ENCODE measurements at regions not wholly inside any gene's neighbourhood (a gene's known extent, or its start where the extent isn't known, plus 50 kb on each side); places are given as distances from the start of the nearest gene placed in this dataset.

DNA sequence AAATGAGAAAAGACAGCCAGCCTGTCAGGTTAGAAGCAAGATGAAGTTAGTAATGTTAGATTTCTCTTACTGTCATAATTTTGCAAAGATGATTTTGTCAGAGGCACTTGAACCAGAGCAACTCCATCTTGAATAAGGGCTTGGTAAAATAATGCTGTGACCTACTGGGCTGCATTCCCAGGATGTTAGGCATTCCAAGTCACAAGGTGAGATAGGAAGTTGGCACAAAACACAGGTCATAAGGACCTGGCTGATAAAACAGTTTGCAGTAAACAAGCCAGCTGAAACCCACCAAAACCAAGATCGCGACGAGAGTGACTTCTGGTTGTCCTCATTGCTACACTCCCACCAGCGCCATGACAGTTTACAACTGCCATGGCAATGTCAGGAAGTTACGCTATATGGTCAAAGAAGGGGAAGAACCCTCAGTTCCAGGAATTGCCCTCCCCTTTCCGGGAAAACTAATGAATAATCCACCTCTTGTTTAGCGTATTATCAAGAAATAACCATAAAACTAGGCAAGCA lies 1313.5 kb upstream of the TMEM132C start:
- TF ChIP-seq, protein P1, sequence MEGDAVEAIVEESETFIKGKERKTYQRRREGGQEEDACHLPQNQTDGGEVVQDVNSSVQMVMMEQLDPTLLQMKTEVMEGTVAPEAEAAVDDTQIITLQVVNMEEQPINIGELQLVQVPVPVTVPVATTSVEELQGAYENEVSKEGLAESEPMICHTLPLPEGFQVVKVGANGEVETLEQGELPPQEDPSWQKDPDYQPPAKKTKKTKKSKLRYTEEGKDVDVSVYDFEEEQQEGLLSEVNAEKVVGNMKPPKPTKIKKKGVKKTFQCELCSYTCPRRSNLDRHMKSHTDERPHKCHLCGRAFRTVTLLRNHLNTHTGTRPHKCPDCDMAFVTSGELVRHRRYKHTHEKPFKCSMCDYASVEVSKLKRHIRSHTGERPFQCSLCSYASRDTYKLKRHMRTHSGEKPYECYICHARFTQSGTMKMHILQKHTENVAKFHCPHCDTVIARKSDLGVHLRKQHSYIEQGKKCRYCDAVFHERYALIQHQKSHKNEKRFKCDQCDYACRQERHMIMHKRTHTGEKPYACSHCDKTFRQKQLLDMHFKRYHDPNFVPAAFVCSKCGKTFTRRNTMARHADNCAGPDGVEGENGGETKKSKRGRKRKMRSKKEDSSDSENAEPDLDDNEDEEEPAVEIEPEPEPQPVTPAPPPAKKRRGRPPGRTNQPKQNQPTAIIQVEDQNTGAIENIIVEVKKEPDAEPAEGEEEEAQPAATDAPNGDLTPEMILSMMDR (IDR thresholded peaks at IDR 0.05): no peak
- no peaks in the 10 kb centered on the region for H3K36me3 Mint-ChIP-seq
- DNase-seq (no peak), ATAC-seq (no peak)
- H3K36me3 ChIP-seq (ENCODE audit: control insufficient read depth, insufficient read depth, low read length): no peaks in the 10 kb centered on the region
- peaks cover 2 to 4% of the 10 kb centered on the region in 2 donors for H3K9me3 Mint-ChIP-seq
- no peaks in the 10 kb centered on the region for H3K4me1 ChIP-seq (ENCODE audit: control insufficient read depth, insufficient read depth, low read length)
- no peaks in the 10 kb centered on the region for H3K27me3 ChIP-seq (ENCODE audit: control insufficient read depth, insufficient read depth, low read length)
- no peaks in the 10 kb centered on the region for H3K27me3 Mint-ChIP-seq (ENCODE audit: low read depth in 2 of 2)
- intact Hi-C loops (cut with micrococcal nuclease): no loop called here
- 86% methylated on average over 5 of the region's 7 CpGs for WGBS (ENCODE audit: insufficient coverage)
- H3K4me1 Mint-ChIP-seq: no peaks in the 10 kb centered on the region
- H3K9me3 ChIP-seq (ENCODE audit: control insufficient read depth, insufficient read depth, low read length): no peaks in the 10 kb centered on the region
- no peak overlapping the region for H3K27ac ChIP-seq (ENCODE audit: low read length)
- H3K27ac Mint-ChIP-seq: no peak overlapping the region
- H3K4me3 ChIP-seq (ENCODE audit: low read length): no peak overlapping the region
- H3K4me3 Mint-ChIP-seq: no peak overlapping the region

DNA sequence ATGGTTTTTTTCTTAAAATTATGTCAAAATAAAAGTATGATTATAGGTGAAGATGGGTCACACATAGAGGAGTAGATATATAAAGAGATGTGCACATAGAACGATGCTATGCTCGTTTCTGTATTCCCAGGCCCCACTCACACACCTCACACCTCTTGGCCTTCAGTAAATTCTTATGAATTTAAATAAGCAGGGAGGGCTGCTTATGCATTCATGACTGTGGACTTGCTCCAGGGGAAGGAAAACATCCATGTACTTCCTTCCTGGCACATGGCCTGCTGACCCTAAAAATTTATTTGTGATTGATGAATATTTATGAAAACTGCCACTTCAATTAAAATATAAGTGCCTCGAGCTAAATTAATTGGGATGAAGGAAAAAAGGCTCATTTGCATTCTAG lies 1306.7 kb upstream of the TMEM132C start:
- Histone ChIP-seq H3K4me3 (ENCODE audit: low read length) (no peak overlapping the region), H3K27me3 (ENCODE audit: control insufficient read depth, insufficient read depth, low read length) (no peaks in the 10 kb centered on the region), H3K36me3 (ENCODE audit: control insufficient read depth, insufficient read depth, low read length) (no peaks in the 10 kb centered on the region), H3K4me1 (ENCODE audit: control insufficient read depth, insufficient read depth, low read length) (no peaks in the 10 kb centered on the region), H3K9me3 (ENCODE audit: control insufficient read depth, insufficient read depth, low read length) (no peaks in the 10 kb centered on the region), H3K27ac (ENCODE audit: low read length) (no peak overlapping the region)
- Mint-ChIP-seq H3K9me3 (peaks cover 6 to 8% of the 10 kb centered on the region in 2 donors), H3K4me1 (no peaks in the 10 kb centered on the region), H3K36me3 (no peaks in the 10 kb centered on the region), H3K4me3 (no peak overlapping the region), H3K27ac (no peak overlapping the region), H3K27me3 (ENCODE audit: low read depth in 2 of 2) (no peaks in the 10 kb centered on the region)
- WGBS (ENCODE audit: insufficient coverage): 83% methylated on average over 2 of the region's 3 CpGs
- DNase-seq (no peak), ATAC-seq (no peak)
- TF ChIP-seq, protein P1 (IDR thresholded peaks at IDR 0.05): no peak
- intact Hi-C loops (cut with micrococcal nuclease): no loop called here

DNA sequence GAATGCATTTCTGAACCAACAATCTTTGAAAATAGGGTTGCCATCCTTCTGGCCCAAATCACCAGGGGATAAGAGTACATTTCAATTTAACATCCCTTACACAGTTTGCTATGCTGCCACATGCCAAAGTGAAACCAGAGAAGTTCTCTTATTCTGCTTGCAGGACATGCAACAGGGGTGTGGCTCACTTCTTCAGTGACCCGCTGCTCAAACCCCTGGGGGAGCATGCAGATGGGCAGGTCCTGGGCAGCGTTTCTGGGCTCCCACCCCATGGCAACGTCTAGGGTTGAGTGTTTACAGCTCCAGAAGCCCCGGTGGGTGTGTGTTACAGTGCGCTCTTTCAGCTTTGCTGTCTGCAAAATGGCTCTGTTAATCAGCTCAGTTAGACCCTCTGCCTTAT lies 1306.3 kb upstream of the TMEM132C start:
- H3K36me3 ChIP-seq (ENCODE audit: control insufficient read depth, insufficient read depth, low read length): no peaks in the 10 kb centered on the region
- H3K27me3 ChIP-seq (ENCODE audit: control insufficient read depth, insufficient read depth, low read length): no peaks in the 10 kb centered on the region
- H3K4me1 Mint-ChIP-seq: no peaks in the 10 kb centered on the region
- H3K4me1 ChIP-seq (ENCODE audit: control insufficient read depth, insufficient read depth, low read length): no peaks in the 10 kb centered on the region
- H3K27me3 Mint-ChIP-seq (ENCODE audit: low read depth in 2 of 2): no peaks in the 10 kb centered on the region
- WGBS (ENCODE audit: insufficient coverage): 69% methylated on average over 5 of the region's 5 CpGs
- peaks cover 6 to 8% of the 10 kb centered on the region in 2 donors for H3K9me3 Mint-ChIP-seq
- DNase-seq: no peak
- ATAC-seq: no peak
- no peak overlapping the region for H3K4me3 ChIP-seq (ENCODE audit: low read length)
- no peaks in the 10 kb centered on the region for H3K9me3 ChIP-seq (ENCODE audit: control insufficient read depth, insufficient read depth, low read length)
- intact Hi-C loops (cut with micrococcal nuclease): no loop called here
- H3K36me3 Mint-ChIP-seq: no peaks in the 10 kb centered on the region
- H3K4me3 Mint-ChIP-seq: no peak overlapping the region
- TF ChIP-seq, protein P1 (IDR thresholded peaks at IDR 0.05): no peak
- H3K27ac Mint-ChIP-seq: no peak overlapping the region
- H3K27ac ChIP-seq (ENCODE audit: low read length): no peak overlapping the region

DNA sequence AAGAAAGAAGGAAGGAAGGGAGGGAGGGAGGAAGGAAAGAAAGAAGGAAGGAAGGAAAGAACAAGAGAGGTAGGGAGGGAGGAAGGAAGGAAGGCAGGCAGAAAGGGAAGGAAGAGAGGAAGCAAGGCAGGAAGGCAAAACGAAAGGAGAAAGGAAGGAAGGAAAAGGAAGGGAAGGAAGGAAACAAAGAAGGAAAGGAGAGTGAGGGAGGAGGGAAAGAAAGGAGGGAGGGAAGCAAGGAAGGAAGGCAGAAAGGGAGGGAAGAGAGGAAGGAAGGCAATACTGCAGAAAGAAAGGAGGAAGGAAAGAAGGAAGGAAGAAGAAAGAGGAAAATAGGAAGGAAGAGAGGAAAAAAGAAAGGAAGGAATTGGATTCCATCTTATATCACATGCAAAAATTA lies 1303.1 kb upstream of the TMEM132C start:
- H3K9me3 ChIP-seq (ENCODE audit: control insufficient read depth, insufficient read depth, low read length): no peaks in the 10 kb centered on the region
- no peaks in the 10 kb centered on the region for H3K4me1 Mint-ChIP-seq
- H3K27me3 Mint-ChIP-seq (ENCODE audit: low read depth in 2 of 2): no peaks in the 10 kb centered on the region
- H3K36me3 Mint-ChIP-seq: no peaks in the 10 kb centered on the region
- no peak overlapping the region for H3K27ac Mint-ChIP-seq
- peaks cover 4 to 5% of the 10 kb centered on the region in 2 donors for H3K9me3 Mint-ChIP-seq
- H3K4me1 ChIP-seq (ENCODE audit: control insufficient read depth, insufficient read depth, low read length): no peaks in the 10 kb centered on the region
- no peaks in the 10 kb centered on the region for H3K36me3 ChIP-seq (ENCODE audit: control insufficient read depth, insufficient read depth, low read length)
- H3K4me3 Mint-ChIP-seq: no peak overlapping the region
- no peaks in the 10 kb centered on the region for H3K27me3 ChIP-seq (ENCODE audit: control insufficient read depth, insufficient read depth, low read length)
- WGBS (ENCODE audit: insufficient coverage): 42% methylated on average over 1 of the region's 1 CpG
- DNase-seq (no peak), ATAC-seq (no peak)
- TF ChIP-seq, protein P1 (IDR thresholded peaks at IDR 0.05): no peak
- H3K27ac ChIP-seq (ENCODE audit: low read length): no peak overlapping the region
- intact Hi-C loops (cut with micrococcal nuclease): no loop called here
- no peak overlapping the region for H3K4me3 ChIP-seq (ENCODE audit: low read length)

All from natural killer cell (primary cell).